ENCODE measurements at regions not wholly inside any gene's neighbourhood (a gene's known extent, or its start where the extent isn't known, plus 50 kb on each side); places are given as distances from the start of the nearest gene placed in this dataset.

DNA sequence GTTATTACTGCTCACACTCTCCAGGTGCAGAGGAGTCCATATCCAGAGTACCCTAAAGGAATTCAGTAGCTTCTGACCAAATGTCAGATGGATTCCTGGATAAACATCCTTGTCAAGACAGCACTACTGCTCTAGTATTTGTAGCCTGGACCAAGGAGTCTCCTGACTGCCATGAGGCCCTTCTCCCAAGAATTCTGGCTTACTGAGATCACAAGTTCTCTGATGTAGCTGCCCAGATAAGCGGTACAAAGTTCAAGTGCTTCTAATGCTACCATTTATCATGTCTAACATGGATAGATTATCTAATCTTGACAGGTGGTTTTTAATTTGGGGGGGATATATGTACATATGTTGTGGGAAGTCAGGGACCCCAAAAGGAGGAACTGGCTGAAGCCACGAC is 196.6 kb upstream of the HMCN1 start:
- H3K4me3 Mint-ChIP-seq, result no peak overlapping the region
- peaks cover 16% of the 10 kb centered on the region for H3K27me3 Mint-ChIP-seq (ENCODE audit: low read depth)
- Histone ChIP-seq H4K91ac (ENCODE audit: insufficient read length, low read depth, low read length) (no peak overlapping the region), H3K23me2 (ENCODE audit: insufficient read length, low read depth, low read length, poor library complexity, severe bottlenecking) (no peaks in the 10 kb centered on the region), H3K23ac (ENCODE audit: insufficient read length, low read depth, low read length) (no peak overlapping the region), H4K8ac (replicated peaks; ENCODE audit: insufficient read length, low read depth, low read length) (no peak overlapping the region), H2AFZ (ENCODE audit: low read length) (no peak overlapping the region), H2BK20ac (ENCODE audit: low read depth, low read length, poor library complexity, severe bottlenecking) (no peak overlapping the region), H4K20me1 (ENCODE audit: control insufficient read depth, insufficient read depth, insufficient read length) (no peaks in the 10 kb centered on the region), H2AK5ac (ENCODE audit: insufficient read length, low read length) (no peak overlapping the region), H2BK15ac (ENCODE audit: low read depth, low read length) (no peak overlapping the region), H3K56ac (ENCODE audit: insufficient read length, low read depth, low read length) (no peak overlapping the region), H3K27ac (ENCODE audit: insufficient read length, low read depth, low read length) (no peak overlapping the region), H3K9me3 (ENCODE audit: control insufficient read depth, low read depth, low read length) (no peaks in the 10 kb centered on the region), H4K5ac (ENCODE audit: insufficient read length, low read depth, low read length) (no peak overlapping the region), H3K18ac (ENCODE audit: insufficient read length, low read depth, low read length) (no peak overlapping the region), H3K4ac (ENCODE audit: low read depth, low read length) (no peak overlapping the region), H3K4me1 (ENCODE audit: insufficient read depth, low read length) (peaks cover 17% of the 10 kb centered on the region), H3T11ph (ENCODE audit: low read length) (no peak overlapping the region), H3K79me2 (ENCODE audit: insufficient read depth, low read length) (no peaks in the 10 kb centered on the region), H2BK120ac (ENCODE audit: low read depth, low read length, poor library complexity, severe bottlenecking) (no peak overlapping the region), H3K4me2 (ENCODE audit: insufficient read depth, insufficient read length, low read length) (no peak overlapping the region), H3K9ac (ENCODE audit: extremely low read depth, insufficient read length, low read length) (no peak overlapping the region), H2BK5ac (ENCODE audit: insufficient read length, low read length) (no peak overlapping the region), H3K14ac (ENCODE audit: insufficient read depth, low read length) (no peak overlapping the region), H3K27me3 (ENCODE audit: insufficient read depth, low read length) (no peaks in the 10 kb centered on the region), H2BK12ac (ENCODE audit: insufficient read length, low read depth, low read length) (no peak overlapping the region), H3K79me1 (ENCODE audit: insufficient read depth, low read depth, low read length, poor library complexity, severe bottlenecking) (no peaks in the 10 kb centered on the region)
- TF ChIP-seq, protein P1, sequence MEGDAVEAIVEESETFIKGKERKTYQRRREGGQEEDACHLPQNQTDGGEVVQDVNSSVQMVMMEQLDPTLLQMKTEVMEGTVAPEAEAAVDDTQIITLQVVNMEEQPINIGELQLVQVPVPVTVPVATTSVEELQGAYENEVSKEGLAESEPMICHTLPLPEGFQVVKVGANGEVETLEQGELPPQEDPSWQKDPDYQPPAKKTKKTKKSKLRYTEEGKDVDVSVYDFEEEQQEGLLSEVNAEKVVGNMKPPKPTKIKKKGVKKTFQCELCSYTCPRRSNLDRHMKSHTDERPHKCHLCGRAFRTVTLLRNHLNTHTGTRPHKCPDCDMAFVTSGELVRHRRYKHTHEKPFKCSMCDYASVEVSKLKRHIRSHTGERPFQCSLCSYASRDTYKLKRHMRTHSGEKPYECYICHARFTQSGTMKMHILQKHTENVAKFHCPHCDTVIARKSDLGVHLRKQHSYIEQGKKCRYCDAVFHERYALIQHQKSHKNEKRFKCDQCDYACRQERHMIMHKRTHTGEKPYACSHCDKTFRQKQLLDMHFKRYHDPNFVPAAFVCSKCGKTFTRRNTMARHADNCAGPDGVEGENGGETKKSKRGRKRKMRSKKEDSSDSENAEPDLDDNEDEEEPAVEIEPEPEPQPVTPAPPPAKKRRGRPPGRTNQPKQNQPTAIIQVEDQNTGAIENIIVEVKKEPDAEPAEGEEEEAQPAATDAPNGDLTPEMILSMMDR (conservative IDR thresholded peaks at IDR 0.05), result no peak
- peak overlapping the region in 1 of 3 experiments; percentile 86; a peak in 3 of 7 replicates for H3K27ac Mint-ChIP-seq
- DNase-seq, result no peak
- H3K4me1 Mint-ChIP-seq, result peaks cover 41 to 44% of the 10 kb centered on the region in 2 experiments
- peaks cover 3 to 5% of the 10 kb centered on the region in 2 experiments; a peak in 4 of 5 replicates for H3K9me3 Mint-ChIP-seq
- WGBS (ENCODE audit: extremely low coverage, insufficient read length, low lambda C conversion rate), result no CpG with 5 or more reads among the region's 2 CpGs
- peaks cover 0 to 11% (median 0%) of the 10 kb centered on the region in 3 experiments; a peak in 3 of 7 replicates for H3K36me3 Mint-ChIP-seq (ENCODE audit: insufficient read depth in 1 of 3, low read depth in 3 of 3)

Measured in H9 (cell line).